ENCODE measurements at regions not wholly inside any gene's neighbourhood (a gene's known extent, or its start where the extent isn't known, plus 50 kb on each side); places are given as distances from the start of the nearest gene placed in this dataset.
"Not testable (repeated sequence)": the region's sequence is repeated elsewhere in the genome, so short reads cannot be mapped to it uniquely, and the experiment has no call there.

GRCh38 chr4:60891947-60892346 lies 308.2 kb upstream of the ADGRL3 start:
- Histone ChIP-seq H3K4me1 (ENCODE audit: control insufficient read depth, insufficient read depth, low read length, poor library complexity, severe bottlenecking) (no peaks in the 10 kb centered on the region), H3K36me3 (ENCODE audit: control insufficient read depth, insufficient read depth, low read length) (no peaks in the 10 kb centered on the region), H3K4me3 (ENCODE audit: extremely low read depth, insufficient read depth, low read length, poor library complexity, severe bottlenecking) (no peak overlapping the region)

DNA sequence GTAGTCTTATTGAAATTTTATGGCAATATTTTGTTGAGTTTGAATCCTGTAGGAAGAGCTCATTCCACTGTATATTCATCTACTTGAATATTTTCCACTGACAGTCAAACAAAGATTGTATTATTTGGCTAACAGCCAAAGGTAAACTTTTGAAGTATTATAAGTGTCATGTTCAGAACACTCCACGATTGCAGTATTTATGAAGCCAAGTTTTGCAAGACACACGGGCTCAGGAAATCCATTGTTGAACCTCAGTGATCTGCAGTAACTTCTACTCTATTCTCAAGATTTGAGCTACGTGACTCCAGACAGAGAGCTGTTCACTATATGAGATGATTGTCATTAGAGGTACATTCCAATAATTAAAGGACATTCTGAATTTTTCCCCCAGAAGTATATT lies 302.7 kb upstream of the ADGRL3 start:
- 100% methylated on average over 1 of the region's 3 CpGs; no CpG with 5 or more reads in 1 of the 2 experiments for WGBS, 2 experiments (ENCODE audit: insufficient coverage in 2 of 2)
- H3K4me3 ChIP-seq (ENCODE audit: extremely low read depth, insufficient read depth, low read length, poor library complexity, severe bottlenecking): no peak overlapping the region
- H3K4me1 ChIP-seq (ENCODE audit: control insufficient read depth, insufficient read depth, low read length, poor library complexity, severe bottlenecking): no peaks in the 10 kb centered on the region
- no peaks in the 10 kb centered on the region for H3K9me3 ChIP-seq (ENCODE audit: control insufficient read depth, low read length)
- H3K36me3 ChIP-seq (ENCODE audit: control insufficient read depth, insufficient read depth, low read length): no peaks in the 10 kb centered on the region
- no peak overlapping the region for H3K27ac ChIP-seq (ENCODE audit: low read depth, low read length, severe bottlenecking)

More at GRCh38 chr4:60891947-60892346, 308.2 kb upstream of the ADGRL3 start:
- no peaks in the 10 kb centered on the region for H3K9me3 ChIP-seq (ENCODE audit: control insufficient read depth, low read length)
- H3K27ac ChIP-seq (ENCODE audit: low read depth, low read length, severe bottlenecking): no peak overlapping the region

GRCh38 chr4:60905162-60905561 lies 295.0 kb upstream of the ADGRL3 start:
- Histone ChIP-seq H3K4me1 (ENCODE audit: control insufficient read depth, insufficient read depth, low read length, poor library complexity, severe bottlenecking) (no peaks in the 10 kb centered on the region), H3K9me3 (ENCODE audit: control insufficient read depth, low read length) (no peaks in the 10 kb centered on the region), H3K27ac (ENCODE audit: low read depth, low read length, severe bottlenecking) (no peak overlapping the region), H3K36me3 (ENCODE audit: control insufficient read depth, insufficient read depth, low read length) (no peaks in the 10 kb centered on the region), H3K4me3 (ENCODE audit: extremely low read depth, insufficient read depth, low read length, poor library complexity, severe bottlenecking) (no peak overlapping the region)
- WGBS, 2 experiments (ENCODE audit: insufficient coverage in 2 of 2): 100% methylated on average over 1 of the region's 4 CpGs; no CpG with 5 or more reads in 1 of the 2 experiments

GRCh38 chr4:60911127-60911526 lies 289.0 kb upstream of the ADGRL3 start:
- Histone ChIP-seq H3K4me3 (ENCODE audit: extremely low read depth, insufficient read depth, low read length, poor library complexity, severe bottlenecking) (no peak overlapping the region), H3K9me3 (ENCODE audit: control insufficient read depth, low read length) (no peaks in the 10 kb centered on the region), H3K27ac (ENCODE audit: low read depth, low read length, severe bottlenecking) (no peak overlapping the region), H3K36me3 (ENCODE audit: control insufficient read depth, insufficient read depth, low read length) (no peaks in the 10 kb centered on the region), H3K4me1 (ENCODE audit: control insufficient read depth, insufficient read depth, low read length, poor library complexity, severe bottlenecking) (peaks cover 7% of the 10 kb centered on the region)

GRCh38 chr4:60913002-60913401 lies 287.1 kb upstream of the ADGRL3 start:
- no peak overlapping the region for H3K4me3 ChIP-seq (ENCODE audit: extremely low read depth, insufficient read depth, low read length, poor library complexity, severe bottlenecking)
- H3K9me3 ChIP-seq (ENCODE audit: control insufficient read depth, low read length): no peaks in the 10 kb centered on the region
- H3K4me1 ChIP-seq (ENCODE audit: control insufficient read depth, insufficient read depth, low read length, poor library complexity, severe bottlenecking): peaks cover 7% of the 10 kb centered on the region
- no peak overlapping the region for H3K27ac ChIP-seq (ENCODE audit: low read depth, low read length, severe bottlenecking)
- no peaks in the 10 kb centered on the region for H3K36me3 ChIP-seq (ENCODE audit: control insufficient read depth, insufficient read depth, low read length)
- WGBS, 2 experiments (ENCODE audit: insufficient coverage in 2 of 2): 75% methylated on average over 1 of the region's 3 CpGs; no CpG with 5 or more reads in 1 of the 2 experiments

GRCh38 chr4:60913671-60914070 lies 286.5 kb upstream of the ADGRL3 start:
- Histone ChIP-seq H3K4me3 (ENCODE audit: extremely low read depth, insufficient read depth, low read length, poor library complexity, severe bottlenecking) (no peak overlapping the region), H3K4me1 (ENCODE audit: control insufficient read depth, insufficient read depth, low read length, poor library complexity, severe bottlenecking) (peaks cover 7% of the 10 kb centered on the region), H3K9me3 (ENCODE audit: control insufficient read depth, low read length) (no peaks in the 10 kb centered on the region), H3K36me3 (ENCODE audit: control insufficient read depth, insufficient read depth, low read length) (no peaks in the 10 kb centered on the region), H3K27ac (ENCODE audit: low read depth, low read length, severe bottlenecking) (no peak overlapping the region)
- no CpG with 5 or more reads among the region's 2 CpGs for WGBS, 2 experiments (ENCODE audit: insufficient coverage in 2 of 2)

DNA sequence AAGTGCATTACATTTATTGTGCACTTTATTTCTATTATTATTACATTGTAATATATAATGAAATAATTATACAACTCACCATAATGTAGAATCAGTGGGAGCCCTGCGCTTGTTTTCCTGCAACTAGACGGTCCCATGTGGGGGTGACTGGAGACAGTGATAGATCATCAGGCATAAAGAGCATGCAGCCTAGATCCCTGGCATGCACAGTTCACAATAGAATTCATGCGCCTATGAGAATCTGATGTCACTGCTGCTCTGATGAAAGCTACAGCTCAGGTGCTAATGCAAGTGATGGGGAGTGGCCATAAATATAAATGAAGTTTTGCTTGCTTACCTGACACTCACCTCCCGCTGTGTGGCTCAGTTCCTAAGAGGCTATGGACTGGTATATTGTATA lies 278.4 kb upstream of the ADGRL3 start:
- not testable (repeated sequence) for H3K4me1 ChIP-seq (ENCODE audit: control insufficient read depth, insufficient read depth, low read length, poor library complexity, severe bottlenecking); H3K36me3 ChIP-seq (ENCODE audit: control insufficient read depth, insufficient read depth, low read length); H3K9me3 ChIP-seq (ENCODE audit: control insufficient read depth, low read length); H3K27ac ChIP-seq (ENCODE audit: low read depth, low read length, severe bottlenecking); H3K4me3 ChIP-seq (ENCODE audit: extremely low read depth, insufficient read depth, low read length, poor library complexity, severe bottlenecking)
- WGBS, 2 experiments (ENCODE audit: insufficient coverage in 2 of 2): 83 to 88% methylated on average over 2 to 3 of the region's 4 CpGs

- Histone ChIP-seq H3K36me3 (ENCODE audit: control insufficient read depth, insufficient read depth, low read length) (no peaks in the 10 kb centered on the region), H3K27ac (ENCODE audit: low read depth, low read length, severe bottlenecking) (no peak overlapping the region), H3K4me3 (ENCODE audit: extremely low read depth, insufficient read depth, low read length, poor library complexity, severe bottlenecking) (no peak overlapping the region), H3K4me1 (ENCODE audit: control insufficient read depth, insufficient read depth, low read length, poor library complexity, severe bottlenecking) (no peaks in the 10 kb centered on the region), H3K9me3 (ENCODE audit: control insufficient read depth, low read length) (no peaks in the 10 kb centered on the region)
- no CpG with 5 or more reads among the region's 1 CpG for WGBS, 2 experiments (ENCODE audit: insufficient coverage in 2 of 2)
Observed at GRCh38 chr4:60923075-60923474, 277.1 kb upstream of the ADGRL3 start.

GRCh38 chr4:60926624-60927023 lies 273.5 kb upstream of the ADGRL3 start:
- H3K4me1 ChIP-seq (ENCODE audit: control insufficient read depth, insufficient read depth, low read length, poor library complexity, severe bottlenecking): no peaks in the 10 kb centered on the region
- H3K27ac ChIP-seq (ENCODE audit: low read depth, low read length, severe bottlenecking): no peak overlapping the region
- H3K4me3 ChIP-seq (ENCODE audit: extremely low read depth, insufficient read depth, low read length, poor library complexity, severe bottlenecking): no peak overlapping the region
- 69 to 72% methylated on average over 2 of the region's 2 CpGs for WGBS, 2 experiments (ENCODE audit: insufficient coverage in 2 of 2)
- H3K36me3 ChIP-seq (ENCODE audit: control insufficient read depth, insufficient read depth, low read length): no peaks in the 10 kb centered on the region
- no peaks in the 10 kb centered on the region for H3K9me3 ChIP-seq (ENCODE audit: control insufficient read depth, low read length)

GRCh38 chr4:60930866-60931265 lies 269.3 kb upstream of the ADGRL3 start:
- H3K4me1 ChIP-seq (ENCODE audit: control insufficient read depth, insufficient read depth, low read length, poor library complexity, severe bottlenecking): no peaks in the 10 kb centered on the region
- WGBS, 2 experiments (ENCODE audit: insufficient coverage in 2 of 2): no CpG with 5 or more reads among the region's 3 CpGs
- H3K9me3 ChIP-seq (ENCODE audit: control insufficient read depth, low read length): no peaks in the 10 kb centered on the region
- H3K4me3 ChIP-seq (ENCODE audit: extremely low read depth, insufficient read depth, low read length, poor library complexity, severe bottlenecking): no peak overlapping the region
- no peak overlapping the region for H3K27ac ChIP-seq (ENCODE audit: low read depth, low read length, severe bottlenecking)
- no peaks in the 10 kb centered on the region for H3K36me3 ChIP-seq (ENCODE audit: control insufficient read depth, insufficient read depth, low read length)

DNA sequence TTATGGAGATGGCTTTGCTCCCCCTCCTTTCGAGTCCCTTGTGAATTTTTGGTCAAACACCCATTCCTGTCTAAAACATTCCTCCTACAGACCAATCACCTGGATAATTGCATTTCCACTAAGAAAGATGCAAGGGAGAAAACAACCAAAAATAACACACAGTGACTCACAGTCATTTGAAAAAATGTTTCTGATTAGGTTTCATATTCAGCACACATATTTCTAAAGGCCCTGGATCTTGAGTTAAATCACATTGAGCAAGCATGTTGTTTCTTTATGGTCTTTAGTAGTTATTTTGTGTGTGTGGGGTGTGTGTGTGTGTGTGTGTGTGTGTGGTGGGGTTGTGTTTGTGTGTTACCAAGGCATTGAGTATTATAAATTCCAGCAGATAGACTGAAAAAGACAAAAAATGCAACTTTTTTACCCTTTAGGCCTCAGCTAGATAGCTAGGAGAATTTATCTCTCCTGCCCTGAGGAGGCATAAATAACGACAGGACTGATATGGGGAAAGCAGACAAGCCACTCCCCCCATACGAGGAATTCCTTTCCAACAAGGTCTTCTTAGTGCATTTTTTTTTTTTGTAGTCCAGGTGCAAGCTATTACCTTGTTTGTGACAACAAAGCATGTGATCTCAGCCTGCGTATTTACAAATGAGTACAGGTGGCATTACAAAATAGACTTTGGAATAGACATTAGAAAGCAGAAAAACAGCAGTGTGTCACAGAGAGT lies 265.4 kb upstream of the ADGRL3 start:
- no peaks in the 10 kb centered on the region for H3K9me3 ChIP-seq (ENCODE audit: control insufficient read depth, low read length)
- H3K36me3 ChIP-seq (ENCODE audit: control insufficient read depth, insufficient read depth, low read length): no peaks in the 10 kb centered on the region
- no peaks in the 10 kb centered on the region for H3K4me1 ChIP-seq (ENCODE audit: control insufficient read depth, insufficient read depth, low read length, poor library complexity, severe bottlenecking)
- 58 to 75% methylated on average over 2 of the region's 4 CpGs for WGBS, 2 experiments (ENCODE audit: insufficient coverage in 2 of 2)
- no peak overlapping the region for H3K4me3 ChIP-seq (ENCODE audit: extremely low read depth, insufficient read depth, low read length, poor library complexity, severe bottlenecking)
- no peak overlapping the region for H3K27ac ChIP-seq (ENCODE audit: low read depth, low read length, severe bottlenecking)

Data from mesodermal cell (in vitro differentiated cells).